GM23248 (cell line): ENCODE measurements at regions not wholly inside any gene's neighbourhood (a gene's known extent, or its start where the extent isn't known, plus 50 kb on each side); places are given as distances from the start of the nearest gene placed in this dataset.

Experiments
- DNase-seq: peaks from one replicate; pipeline ENCODE4 v3.0.0-alpha.2; 2015
- H2AFZ ChIP-seq: fragments of 200-600 bp; sonication (generic); 2 replicates; pipeline ENCODE4 v1.6.1; 2016; ENCODE audit warnings: antibody characterized with exemption
- H3F3A ChIP-seq: fragments of 200-600 bp; sonication (generic); 2 replicates; pipeline ENCODE4 v1.6.1; 2016; ENCODE audit warnings: mild to moderate bottlenecking, antibody characterized with exemption, mixed run types; ENCODE audit not compliant: insufficient read depth
- H3K27ac ChIP-seq: fragments of 200-600 bp; sonication (generic); 2 replicates; pipeline ENCODE4 v1.5.1; 2016; ENCODE audit warnings: mild to moderate bottlenecking
- H3K27me3 ChIP-seq: fragments of 200-600 bp; sonication (generic); replicated peaks from 2 replicates; pipeline ENCODE4 v1.6.1; 2016; ENCODE audit warnings: mild to moderate bottlenecking; ENCODE audit not compliant: insufficient read depth
- H3K36me3 ChIP-seq: fragments of 200-600 bp; sonication (generic); 2 replicates; pipeline ENCODE4 v1.6.1; 2016; ENCODE audit warnings: low read depth, mild to moderate bottlenecking
- H3K4me1 ChIP-seq: fragments of 200-600 bp; sonication (generic); 2 replicates; pipeline ENCODE4 v1.6.1; 2016; ENCODE audit warnings: mild to moderate bottlenecking; ENCODE audit not compliant: insufficient read depth
- H3K4me2 ChIP-seq: fragments of 200-600 bp; sonication (generic); one replicate; pipeline ENCODE4 v1.6.1; 2016; ENCODE audit warnings: mild to moderate bottlenecking; ENCODE audit not compliant: unreplicated experiment
- H3K4me3 ChIP-seq: fragments of 200-600 bp; sonication (generic); 2 replicates; pipeline ENCODE4 v1.5.1; 2016; ENCODE audit warnings: mild to moderate bottlenecking
- H3K79me2 ChIP-seq: fragments of 200-600 bp; sonication (generic); 2 replicates; pipeline ENCODE4 v1.6.1; 2016; ENCODE audit warnings: mild to moderate bottlenecking; ENCODE audit not compliant: insufficient read depth
- H3K9ac ChIP-seq: fragments of 200-600 bp; sonication (generic); 2 replicates; pipeline ENCODE4 v1.6.1; 2016; ENCODE audit warnings: mild to moderate bottlenecking
- H3K9me2 ChIP-seq: fragments of 200-600 bp; sonication (generic); 2 replicates; pipeline ENCODE4 v1.6.1; 2016; ENCODE audit warnings: mixed run types, mild to moderate bottlenecking, moderate library complexity; ENCODE audit not compliant: insufficient read depth
- H3K9me3 ChIP-seq: fragments of 200-600 bp; sonication (generic); one replicate; pipeline ENCODE4 v1.6.1; 2017; ENCODE audit warnings: low read depth
- H4K20me1 ChIP-seq: fragments of 200-600 bp; sonication (generic); 2 replicates; pipeline ENCODE4 v1.6.0; 2016; ENCODE audit not compliant: insufficient read depth
- EZH2 ChIP-seq: fragments of 200-600 bp; sonication (generic); IDR thresholded peaks from 2 replicates; pipeline ENCODE4 v1.6.1; 2018; ENCODE audit warnings: antibody characterized with exemption, mild to moderate bottlenecking; ENCODE audit not compliant: insufficient read depth, poor library complexity, severe bottlenecking
- EZH2phosphoT487 ChIP-seq: fragments of 200-600 bp; sonication (generic); IDR thresholded peaks from 2 replicates; pipeline ENCODE4 v1.6.1; 2018; ENCODE audit warnings: antibody characterized with exemption, moderate library complexity, mild to moderate bottlenecking, low read depth; ENCODE audit not compliant: insufficient read depth
- WGBS, 2 experiments: methylation state at CpG; one replicate each; pipeline ENCODE4 v1.1.6; 2015 to 2017; ENCODE audit warnings: low lambda C conversion rate in 2 of 2, low coverage in 1 of 2; ENCODE audit errors: missing lambda C conversion rate in 2 of 2; 5-methylcytosine and 5-hydroxymethylcytosine counted together
- in situ Hi-C: fragments of 300-500 bp; cut with MboI; formaldehyde crosslinking; loops from 2 replicates; pipeline ENCODE4 v1.15.0; 2020

- no peak overlapping the region for H2AFZ ChIP-seq
- no peaks in the 10 kb centered on the region for H4K20me1 ChIP-seq
- no peaks in the 10 kb centered on the region for H3K36me3 ChIP-seq
- WGBS, 2 experiments, result 10 to 17% methylated on average over 2 of the region's 2 CpGs
- H3F3A ChIP-seq, result no peaks in the 10 kb centered on the region
- DNase-seq, result no peak
- H3K27ac ChIP-seq, result no peak overlapping the region
- TF ChIP-seq EZH2phosphoT487 (no peak), EZH2 (no peak)
- no peak overlapping the region for H3K9ac ChIP-seq
- no peaks in the 10 kb centered on the region for H3K27me3 ChIP-seq
- no peak overlapping the region for H3K4me3 ChIP-seq
- in situ Hi-C loops, result no loop called here
- H3K9me2 ChIP-seq, result no peaks in the 10 kb centered on the region
- no peaks in the 10 kb centered on the region for H3K79me2 ChIP-seq
- H3K4me1 ChIP-seq, result no peaks in the 10 kb centered on the region
- H3K9me3 ChIP-seq, result no peaks in the 10 kb centered on the region
- H3K4me2 ChIP-seq, result no peak overlapping the region
These were observed 276.9 kb downstream of the BAMBI start for GRCh38 chr10:28954211-28954610.

GRCh38 chr10:28958468-28958867 lies 281.1 kb downstream of the BAMBI start:
- no peak for DNase-seq
- H3K9me2 ChIP-seq, result no peaks in the 10 kb centered on the region
- H3K4me1 ChIP-seq, result no peaks in the 10 kb centered on the region
- in situ Hi-C loops, result no loop called here
- no peak for TF ChIP-seq EZH2phosphoT487
- TF ChIP-seq EZH2, result no peak
- H3K9ac ChIP-seq, result no peak overlapping the region
- H3K36me3 ChIP-seq, result no peaks in the 10 kb centered on the region
- no peak overlapping the region for H3K4me2 ChIP-seq
- no peaks in the 10 kb centered on the region for H3K9me3 ChIP-seq
- H3K4me3 ChIP-seq, result no peak overlapping the region
- no peaks in the 10 kb centered on the region for H4K20me1 ChIP-seq
- H2AFZ ChIP-seq, result no peak overlapping the region
- no peaks in the 10 kb centered on the region for H3K27me3 ChIP-seq
- H3F3A ChIP-seq, result no peaks in the 10 kb centered on the region
- no peaks in the 10 kb centered on the region for H3K79me2 ChIP-seq
- no peak overlapping the region for H3K27ac ChIP-seq

DNA sequence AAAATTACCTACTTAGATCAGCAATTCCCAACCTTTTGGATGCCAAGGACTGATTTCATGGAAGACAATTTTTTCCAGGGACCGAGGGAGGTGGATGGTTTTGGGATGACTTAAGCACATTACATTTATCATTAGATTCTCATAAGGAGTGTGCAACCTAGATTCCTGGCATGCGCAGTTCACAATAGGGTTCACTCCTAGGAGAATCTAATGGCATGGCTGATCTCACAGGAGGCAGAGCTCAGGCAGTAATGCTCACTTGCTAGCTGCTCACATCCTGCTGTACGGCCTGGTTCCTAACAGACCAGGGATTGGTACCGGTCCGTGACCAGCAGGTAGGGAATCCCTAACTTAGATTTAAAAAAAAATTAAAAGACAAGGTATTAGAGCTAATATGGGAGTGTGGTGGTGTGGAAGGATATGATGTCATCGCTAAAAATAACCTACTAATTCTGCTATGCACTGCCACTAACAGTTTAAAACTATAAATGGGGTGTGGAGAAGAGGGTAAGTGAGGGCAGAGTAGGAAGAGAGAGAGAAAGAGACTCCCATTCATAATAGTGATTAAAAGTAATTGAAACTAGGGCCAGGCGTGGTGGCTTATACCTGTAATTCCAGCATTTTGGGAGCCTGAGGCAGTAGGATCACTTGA lies 282.7 kb downstream of the BAMBI start:
- TF ChIP-seq EZH2, result no peak
- TF ChIP-seq EZH2phosphoT487, result no peak
- in situ Hi-C loops, result no loop called here
- no peak overlapping the region for H2AFZ ChIP-seq

DNA sequence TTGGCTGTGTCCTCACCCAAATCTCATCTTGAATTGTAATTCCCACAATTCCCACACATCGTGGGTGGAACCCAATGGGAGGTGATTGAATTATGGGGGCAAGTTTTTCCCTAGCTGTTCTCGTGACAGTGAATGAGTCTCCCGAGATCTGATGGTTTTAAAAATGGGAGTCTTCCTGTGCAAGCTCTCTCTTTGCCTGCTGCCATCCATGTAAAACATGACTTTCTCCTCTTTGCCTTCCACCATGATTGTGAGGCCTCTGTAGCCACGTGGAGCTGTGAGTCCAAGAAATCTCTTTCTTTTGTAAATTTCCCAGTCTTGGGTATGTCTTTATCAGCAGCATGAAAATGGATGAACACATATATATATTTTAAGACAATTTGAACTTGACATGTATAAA lies 285.4 kb downstream of the BAMBI start:
- Histone ChIP-seq H3F3A (no peaks in the 10 kb centered on the region), H3K4me2 (no peak overlapping the region), H3K27me3 (no peaks in the 10 kb centered on the region), H3K79me2 (no peaks in the 10 kb centered on the region), H3K4me3 (no peak overlapping the region), H4K20me1 (no peaks in the 10 kb centered on the region), H2AFZ (no peak overlapping the region), H3K9me2 (no peaks in the 10 kb centered on the region), H3K9me3 (no peaks in the 10 kb centered on the region), H3K9ac (no peak overlapping the region), H3K36me3 (no peaks in the 10 kb centered on the region), H3K4me1 (no peaks in the 10 kb centered on the region), H3K27ac (no peak overlapping the region)
- in situ Hi-C loops, result no loop called here
- DNase-seq, result no peak
- 6 to 16% methylated on average over 4 of the region's 4 CpGs for WGBS, 2 experiments
- TF ChIP-seq EZH2 (no peak), EZH2phosphoT487 (no peak)

More for the DNA sequence above, 282.7 kb downstream of the BAMBI start:
- Histone ChIP-seq H3K9me2 (no peaks in the 10 kb centered on the region), H3K36me3 (no peaks in the 10 kb centered on the region), H3K9me3 (no peaks in the 10 kb centered on the region), H4K20me1 (no peaks in the 10 kb centered on the region), H3K9ac (no peak overlapping the region), H3K27ac (no peak overlapping the region), H3K4me2 (no peak overlapping the region), H3K27me3 (no peaks in the 10 kb centered on the region), H3K4me3 (no peak overlapping the region), H3K79me2 (no peaks in the 10 kb centered on the region), H3F3A (no peaks in the 10 kb centered on the region), H3K4me1 (no peaks in the 10 kb centered on the region)
- no peak for DNase-seq
- WGBS, 2 experiments, result 39 to 45% methylated on average over 7 of the region's 7 CpGs
